ENCODE measurements at regions not wholly inside any gene's neighbourhood (a gene's known extent, or its start where the extent isn't known, plus 50 kb on each side); places are given as distances from the start of the nearest gene placed in this dataset.

DNA sequence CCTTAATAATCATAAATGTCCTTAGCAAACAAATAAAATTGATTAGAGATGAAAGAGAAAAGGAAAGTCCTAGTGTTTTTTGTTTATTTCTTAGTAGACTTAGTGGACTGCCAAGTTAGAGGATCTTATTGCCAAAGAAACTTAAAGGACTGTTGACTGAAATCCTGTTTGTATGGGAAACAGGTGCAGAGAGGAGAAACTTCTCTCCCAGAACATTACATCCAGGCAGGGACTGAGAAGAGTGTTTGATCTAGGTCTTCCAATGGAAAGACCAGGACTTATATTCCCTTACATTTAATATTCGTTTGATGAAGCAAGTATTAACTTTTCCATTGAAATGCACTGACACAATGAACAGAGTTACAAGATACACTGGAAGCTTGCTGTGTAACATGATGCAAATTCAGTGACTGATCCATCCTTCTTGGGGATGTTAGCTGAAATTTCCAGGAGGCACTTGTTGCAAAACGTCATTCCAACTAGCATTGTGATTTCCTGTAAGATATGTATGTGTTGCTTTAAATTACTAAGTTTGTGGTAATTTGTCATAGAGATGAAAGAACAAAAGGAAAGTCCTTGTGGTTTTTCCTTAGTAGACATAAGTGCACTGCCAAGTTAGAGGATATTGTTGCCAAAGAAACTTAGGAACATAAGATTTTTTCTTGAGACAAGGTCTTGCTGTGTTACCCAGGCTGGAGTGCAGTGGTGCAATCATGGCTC lies 505.6 kb downstream of the STIM2 start:
- H3K27me3 Mint-ChIP-seq, result no peaks in the 10 kb centered on the region
- CTCF ChIA-PET, result no interaction called here
- no peaks in the 10 kb centered on the region for H3K27me3 ChIP-seq (ENCODE audit: control insufficient read depth in 1 of 2, insufficient read depth in 2 of 2, low read length in 2 of 2)

GRCh38 chr4:27368781-27369180 lies 508.1 kb downstream of the STIM2 start:
- ATAC-seq (ENCODE audit: poor library complexity) (no peak), DNase-seq (no peak)
- Mint-ChIP-seq H3K27me3 (no peaks in the 10 kb centered on the region), H3K4me1 (ENCODE audit: low read depth) (no peaks in the 10 kb centered on the region), H3K4me3 (no peak overlapping the region), H3K9me3 (peaks cover 4% of the 10 kb centered on the region), H3K27ac (no peak overlapping the region), H3K36me3 (ENCODE audit: low read depth) (no peaks in the 10 kb centered on the region)
- H3K27me3 ChIP-seq (ENCODE audit: control insufficient read depth in 1 of 2, insufficient read depth in 2 of 2, low read length in 2 of 2), result no peaks in the 10 kb centered on the region
- TF ChIP-seq CTCF (IDR thresholded peaks at IDR 0.05), result no peak
- peaks cover 0 to 7% of the 10 kb centered on the region in 2 experiments for H3K9me3 ChIP-seq (ENCODE audit: control insufficient read depth in 1 of 2, insufficient read depth in 1 of 2, low read length in 2 of 2)
- H3K36me3 ChIP-seq (ENCODE audit: insufficient read depth, low read length), result no peaks in the 10 kb centered on the region
- CTCF ChIA-PET, result no interaction called here
- no peaks in the 10 kb centered on the region for H3K4me1 ChIP-seq (ENCODE audit: insufficient read depth, low read length)
- H3K27ac ChIP-seq (ENCODE audit: low read depth in 1 of 2, low read length in 2 of 2), result no peak overlapping the region
- intact Hi-C loops (cut with DNase I, micrococcal nuclease), result no loop called here
- POLR2A ChIA-PET, result no interaction called here
- no peak overlapping the region for H3K4me3 ChIP-seq (ENCODE audit: low read length)

More for the DNA sequence above, 505.6 kb downstream of the STIM2 start:
- Mint-ChIP-seq H3K4me1 (ENCODE audit: low read depth) (no peaks in the 10 kb centered on the region), H3K27ac (no peak overlapping the region), H3K4me3 (no peak overlapping the region), H3K36me3 (ENCODE audit: low read depth) (no peaks in the 10 kb centered on the region), H3K9me3 (peaks cover 2% of the 10 kb centered on the region)
- DNase-seq (no peak), ATAC-seq (ENCODE audit: poor library complexity) (no peak)
- Histone ChIP-seq H3K4me3 (ENCODE audit: low read length) (no peak overlapping the region), H3K27ac (ENCODE audit: low read depth in 1 of 2, low read length in 2 of 2) (no peak overlapping the region), H3K4me1 (ENCODE audit: insufficient read depth, low read length) (no peaks in the 10 kb centered on the region), H3K9me3 (ENCODE audit: control insufficient read depth in 1 of 2, insufficient read depth in 1 of 2, low read length in 2 of 2) (peaks cover 0 to 7% of the 10 kb centered on the region in 2 experiments), H3K36me3 (ENCODE audit: insufficient read depth, low read length) (no peaks in the 10 kb centered on the region)
- POLR2A ChIA-PET, result no interaction called here
- TF ChIP-seq CTCF (IDR thresholded peaks at IDR 0.05), result no peak
- intact Hi-C loops (cut with DNase I, micrococcal nuclease), result no loop called here

DNA sequence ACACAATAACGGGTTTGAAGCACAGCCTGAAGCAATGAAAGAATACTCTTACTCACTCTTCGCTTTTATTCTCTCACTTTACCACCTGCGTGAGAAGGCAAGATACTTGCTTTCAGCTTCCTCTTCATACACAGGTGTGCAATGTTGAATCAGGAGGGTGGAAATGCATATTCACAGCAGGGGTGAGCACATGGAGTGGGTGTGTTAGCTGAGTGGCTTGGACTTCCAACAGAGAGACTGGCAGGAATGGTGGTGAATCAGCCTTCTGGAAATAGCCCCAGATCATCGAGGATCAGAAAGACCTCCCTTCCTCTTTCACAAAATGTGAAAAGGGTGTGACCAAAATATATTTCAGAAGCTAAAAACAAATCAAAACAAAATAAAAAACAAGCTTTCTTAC lies 521.2 kb downstream of the STIM2 start:
- Mint-ChIP-seq H3K4me1 (ENCODE audit: low read depth) (no peaks in the 10 kb centered on the region), H3K27ac (no peak overlapping the region), H3K9me3 (peaks cover 12% of the 10 kb centered on the region), H3K27me3 (no peaks in the 10 kb centered on the region), H3K4me3 (no peak overlapping the region), H3K36me3 (ENCODE audit: low read depth) (no peaks in the 10 kb centered on the region)
- TF ChIP-seq CTCF (IDR thresholded peaks at IDR 0.05), result no peak
- ATAC-seq (ENCODE audit: poor library complexity) (no peak), DNase-seq (no peak)
- no peak overlapping the region for H3K4me3 ChIP-seq (ENCODE audit: low read length)
- peaks cover 0 to 5% of the 10 kb centered on the region in 2 experiments for H3K9me3 ChIP-seq (ENCODE audit: control insufficient read depth in 1 of 2, insufficient read depth in 1 of 2, low read length in 2 of 2)
- CTCF ChIA-PET, result no interaction called here
- intact Hi-C loops (cut with DNase I, micrococcal nuclease), result no loop called here
- H3K36me3 ChIP-seq (ENCODE audit: insufficient read depth, low read length), result no peaks in the 10 kb centered on the region
- POLR2A ChIA-PET, result no interaction called here
- no peak overlapping the region for H3K27ac ChIP-seq (ENCODE audit: low read depth in 1 of 2, low read length in 2 of 2)
- no peaks in the 10 kb centered on the region for H3K4me1 ChIP-seq (ENCODE audit: insufficient read depth, low read length)
- H3K27me3 ChIP-seq (ENCODE audit: control insufficient read depth in 1 of 2, insufficient read depth in 2 of 2, low read length in 2 of 2), result no peaks in the 10 kb centered on the region

Measured in CD4-positive, alpha-beta T cell (primary cell).